ENCODE measurements at regions not wholly inside any gene's neighbourhood (a gene's known extent, or its start where the extent isn't known, plus 50 kb on each side); places are given as distances from the start of the nearest gene placed in this dataset.
"Not testable (repeated sequence)": the region's sequence is repeated elsewhere in the genome, so short reads cannot be mapped to it uniquely, and the experiment has no call there.

- H3K36me3 Mint-ChIP-seq (ENCODE audit: insufficient read depth) = peaks cover 2% of the 10 kb centered on the region
Observed at GRCh38 chr6:74015427-74015826, 319.4 kb downstream of the CD109 start.

GRCh38 chr6:74000666-74001490 is 304.9 kb downstream of the CD109 start:
- DNase-seq (ENCODE audit: low spot score, unreplicated experiment) = no peak
- Mint-ChIP-seq H3K4me3 (ENCODE audit: low read depth) (no peak overlapping the region), H3K27ac (no peak overlapping the region), H3K9me3 (ENCODE audit: low read depth) (no peaks in the 10 kb centered on the region), H3K36me3 (ENCODE audit: insufficient read depth) (no peaks in the 10 kb centered on the region), H3K27me3 (no peaks in the 10 kb centered on the region), H3K4me1 (ENCODE audit: low read depth) (no peaks in the 10 kb centered on the region)
- no peak for TF ChIP-seq CTCF (IDR thresholded peaks at IDR 0.05; ENCODE audit: unreplicated experiment)

More at GRCh38 chr6:74015427-74015826, 319.4 kb downstream of the CD109 start:
- no peaks in the 10 kb centered on the region for H3K27me3 Mint-ChIP-seq
- DNase-seq (ENCODE audit: low spot score, unreplicated experiment) = no peak
- no peak overlapping the region for H3K27ac Mint-ChIP-seq
- no peaks in the 10 kb centered on the region for H3K4me1 Mint-ChIP-seq (ENCODE audit: low read depth)
- no peak overlapping the region for H3K4me3 Mint-ChIP-seq (ENCODE audit: low read depth)
- peaks cover 12% of the 10 kb centered on the region for H3K9me3 Mint-ChIP-seq (ENCODE audit: low read depth)
- TF ChIP-seq CTCF (IDR thresholded peaks at IDR 0.05; ENCODE audit: unreplicated experiment) = no peak

- not testable (repeated sequence) for H3K27me3 Mint-ChIP-seq; H3K27ac Mint-ChIP-seq; H3K4me3 Mint-ChIP-seq (ENCODE audit: low read depth); DNase-seq (ENCODE audit: low spot score, unreplicated experiment); H3K36me3 Mint-ChIP-seq (ENCODE audit: insufficient read depth); H3K9me3 Mint-ChIP-seq (ENCODE audit: low read depth); H3K4me1 Mint-ChIP-seq (ENCODE audit: low read depth)
Observed at GRCh38 chr6:73990609-73991238, 294.7 kb downstream of the CD109 start.

- Mint-ChIP-seq H3K9me3 (ENCODE audit: low read depth) (peaks cover 2% of the 10 kb centered on the region), H3K36me3 (ENCODE audit: insufficient read depth) (no peaks in the 10 kb centered on the region), H3K4me1 (ENCODE audit: low read depth) (no peaks in the 10 kb centered on the region), H3K27ac (no peak overlapping the region), H3K27me3 (no peaks in the 10 kb centered on the region), H3K4me3 (ENCODE audit: low read depth) (no peak overlapping the region)
- TF ChIP-seq CTCF (IDR thresholded peaks at IDR 0.05; ENCODE audit: unreplicated experiment) = no peak
- DNase-seq (ENCODE audit: low spot score, unreplicated experiment) = no peak
Observed at GRCh38 chr6:73989428-73989827, 293.4 kb downstream of the CD109 start.

- H3K9me3 Mint-ChIP-seq (ENCODE audit: low read depth) = peaks cover 2% of the 10 kb centered on the region
- no peak for DNase-seq (ENCODE audit: low spot score, unreplicated experiment)
- H3K4me3 Mint-ChIP-seq (ENCODE audit: low read depth) = no peak overlapping the region
- H3K27me3 Mint-ChIP-seq = no peaks in the 10 kb centered on the region
- TF ChIP-seq CTCF (IDR thresholded peaks at IDR 0.05; ENCODE audit: unreplicated experiment) = no peak
- no peaks in the 10 kb centered on the region for H3K36me3 Mint-ChIP-seq (ENCODE audit: insufficient read depth)
- H3K4me1 Mint-ChIP-seq (ENCODE audit: low read depth) = no peaks in the 10 kb centered on the region
- H3K27ac Mint-ChIP-seq = no peak overlapping the region
Observed at GRCh38 chr6:73985891-73986290, 289.9 kb downstream of the CD109 start.
